GM12873 (cell line): ENCODE measurements at regions not wholly inside any gene's neighbourhood (a gene's known extent, or its start where the extent isn't known, plus 50 kb on each side); places are given as distances from the start of the nearest gene placed in this dataset.

ENCODE experiments used
- CTCF ChIP-seq: IDR thresholded peaks from 2 replicates; pipeline ENCODE4 v1.5.1; 2012; ENCODE audit warnings: low read depth, mild to moderate bottlenecking, moderate library complexity, low read length, control low read depth; ENCODE audit not compliant: insufficient read depth; ENCODE audit errors: missing control alignments

- TF ChIP-seq CTCF: no peak
Observed at GRCh38 chr21:18524097-18524880, 120.7 kb upstream of the TMPRSS15 start.

DNA sequence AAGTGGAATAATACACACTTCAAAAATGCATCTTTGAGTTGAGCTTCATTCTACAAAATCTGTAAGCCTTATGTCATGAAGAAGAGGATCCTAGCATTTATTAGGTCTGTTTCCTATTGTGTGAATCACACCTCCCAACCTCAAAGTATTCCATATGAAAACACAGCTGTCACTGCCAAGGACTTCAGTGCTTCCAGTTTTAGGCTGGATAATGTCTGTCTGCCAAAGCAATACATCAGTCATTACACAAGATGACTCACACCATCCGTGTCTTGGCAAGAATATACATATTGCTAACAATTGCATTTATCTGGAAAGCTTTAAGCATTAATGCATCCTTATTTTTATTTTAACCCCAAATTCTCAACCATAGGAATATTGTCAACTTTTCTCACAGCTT is 125.7 kb upstream of the TMPRSS15 start:
- TF ChIP-seq CTCF: no peak

DNA sequence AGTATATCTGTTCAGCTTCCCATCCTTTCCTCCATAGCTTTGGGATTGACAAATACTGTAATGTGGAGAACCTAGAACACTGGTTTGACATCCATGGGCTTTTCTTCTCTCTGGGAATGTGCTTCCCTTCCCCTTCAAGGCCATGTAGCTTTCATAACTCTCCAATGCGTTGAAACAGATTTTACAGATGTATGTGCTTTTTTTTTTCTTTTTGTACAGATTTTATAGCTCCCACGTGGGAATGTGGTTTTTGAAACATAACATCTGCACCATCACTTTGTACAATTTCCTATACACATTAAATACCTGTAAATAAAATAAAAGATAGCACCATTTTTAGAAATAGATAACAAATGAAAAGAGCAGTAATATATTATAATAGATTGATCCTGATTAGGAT is 138.5 kb upstream of the TMPRSS15 start:
- no peak for TF ChIP-seq CTCF

DNA sequence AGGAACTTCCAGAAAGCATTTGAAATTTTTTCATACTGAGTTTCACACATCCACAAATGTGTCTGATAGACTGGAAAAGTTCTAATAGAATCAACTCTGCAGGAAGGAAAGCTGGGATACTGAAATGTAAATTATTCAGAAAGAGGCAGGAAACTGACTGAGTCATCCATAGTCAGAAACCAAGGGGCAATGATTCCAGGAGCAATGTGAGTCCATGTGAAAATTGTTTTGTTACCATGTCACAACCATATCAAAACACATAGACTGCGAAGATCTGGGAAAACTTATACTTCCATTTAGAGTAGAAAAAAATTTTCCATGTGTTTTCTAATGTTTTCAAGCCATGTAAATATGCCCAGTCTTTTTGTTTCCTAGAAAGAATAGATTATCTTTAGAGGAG is 142.3 kb upstream of the TMPRSS15 start:
- TF ChIP-seq CTCF: no peak

GRCh38 chr21:18547347-18547746 is 143.8 kb upstream of the TMPRSS15 start:
- no peak for TF ChIP-seq CTCF

DNA sequence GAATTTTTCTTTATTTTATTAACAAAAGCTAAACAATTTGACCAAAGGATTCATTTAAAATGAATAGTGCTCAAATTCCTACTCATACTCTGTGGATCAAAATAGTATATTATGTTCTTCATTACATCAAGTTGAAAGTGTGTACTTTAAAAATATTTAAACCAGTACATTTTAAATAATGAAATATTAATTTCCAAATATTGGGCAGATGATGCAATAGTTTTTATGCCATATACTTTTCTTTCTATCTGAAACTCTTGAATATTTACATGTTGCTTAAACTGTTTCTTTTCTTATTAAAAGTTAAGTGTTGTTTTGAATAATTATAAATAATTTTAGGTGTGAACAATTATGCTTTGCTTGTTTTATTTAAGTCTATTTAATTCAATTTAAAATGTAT is 144.7 kb upstream of the TMPRSS15 start:
- TF ChIP-seq CTCF: no peak

DNA sequence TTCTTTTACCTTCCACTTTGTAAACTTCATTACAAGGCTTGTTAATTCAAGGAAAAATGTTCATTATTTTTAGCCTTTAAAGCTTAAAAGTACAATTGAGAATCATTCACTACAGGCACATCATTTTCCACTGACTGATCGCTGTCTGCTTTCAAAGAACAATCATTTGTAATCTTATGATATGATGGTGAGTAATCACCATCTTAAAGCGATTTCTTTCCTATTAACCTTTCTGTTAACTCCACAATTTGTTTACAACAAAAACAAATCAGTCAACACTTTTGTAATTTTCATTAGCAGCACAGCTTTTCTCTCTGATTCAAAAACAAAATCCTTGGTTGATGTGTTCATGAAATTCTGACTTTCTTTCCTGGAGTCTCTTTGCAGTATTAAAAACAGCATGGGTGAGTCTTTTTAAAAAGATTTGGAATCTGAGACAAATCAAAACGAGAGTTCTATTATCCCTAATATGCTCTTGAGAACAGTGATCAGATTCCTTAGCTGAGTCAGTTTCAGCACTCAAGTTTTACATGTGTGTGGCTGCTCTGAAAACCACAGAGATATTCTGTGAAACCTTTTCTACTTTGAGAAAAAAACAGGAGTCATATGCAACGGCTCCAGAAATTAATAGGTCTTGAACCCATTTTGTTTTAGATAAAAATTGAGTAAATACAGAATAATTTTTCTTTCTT is 145.8 kb upstream of the TMPRSS15 start:
- TF ChIP-seq CTCF: no peak
